Gastroesophageal sphincter (tissue), 4 donors: ENCODE measurements at regions not wholly inside any gene's neighbourhood (a gene's known extent, or its start where the extent isn't known, plus 50 kb on each side); places are given as distances from the start of the nearest gene placed in this dataset.

Experiments
- ATAC-seq: fragments of 150-250 bp; one replicate; pipeline ENCODE4 v1.9.1; 2016; ENCODE audit warnings: mild to moderate bottlenecking, moderate library complexity
- H3K27ac ChIP-seq, 4 donors: fragments of 200-600 bp; sonication (generic) in 3 of 4; 1 replicate in 3 of 4; 2 replicates in 1 of 4; pipeline ENCODE4 v1.5.1; 2016 to 2019
- H3K27me3 ChIP-seq: fragments of 200-600 bp; sonication (generic); one replicate; pipeline ENCODE4 v1.5.1; 2019
- H3K36me3 ChIP-seq, 2 donors: fragments of 200-600 bp; sonication (generic); one replicate each; pipeline ENCODE4 v1.5.1; 2019; ENCODE audit warnings: control low read depth in 1 of 2
- H3K4me1 ChIP-seq, 3 donors: fragments of 200-600 bp; sonication (generic); 1 replicate in 2 of 3; 2 replicates in 1 of 3; pipeline ENCODE4 v1.5.1; 2016 to 2019; ENCODE audit warnings: control low read depth in 2 of 3
- H3K4me3 ChIP-seq, 2 donors: fragments of 200-600 bp; sonication (generic); one replicate each; pipeline ENCODE4 v1.5.1; 2019; ENCODE audit warnings: mild to moderate bottlenecking in 1 of 2, moderate library complexity in 1 of 2
- H3K9me3 ChIP-seq, 3 donors: fragments of 200-600 bp; sonication (generic); one replicate each; pipeline ENCODE4 v1.5.1; 2017 to 2019; ENCODE audit warnings: control low read depth in 2 of 3
- EP300 ChIP-seq: sonication (generic); formaldehyde crosslinking; IDR thresholded peaks from one replicate; pipeline ENCODE4 v1.6.1; 2017; ENCODE audit warnings: antibody characterized with exemption, mild to moderate bottlenecking
- POLR2A ChIP-seq, 2 donors: fragments of 450-650 bp; IDR thresholded peaks; one replicate each; pipeline ENCODE4 v1.6.1; 2017; ENCODE audit warnings: antibody characterized with exemption in 2 of 2, mild to moderate bottlenecking in 2 of 2, moderate library complexity in 1 of 2
- POLR2AphosphoS5 ChIP-seq: sonication (generic); formaldehyde crosslinking; IDR thresholded peaks from one replicate; pipeline ENCODE4 v1.6.1; 2017; ENCODE audit warnings: antibody characterized with exemption
- WGBS, 2 donors: methylation state at CpG; one replicate each; pipeline ENCODE4 v1.1.5; 2018; ENCODE audit warnings: low coverage in 1 of 2; 5-methylcytosine and 5-hydroxymethylcytosine counted together
- TF ChIP-seq, protein P1 (sequence below), 4 experiments: fragments of 200-600 bp in 2 of 4; fragments of 450-650 bp in 2 of 4; sonication (generic) in 1 of 4; IDR thresholded peaks; one replicate each; pipeline ENCODE4 v1.5.1; 2017 to 2019; ENCODE audit warnings: antibody characterized with exemption in 4 of 4, mild to moderate bottlenecking in 2 of 4, moderate library complexity in 2 of 4

DNA sequence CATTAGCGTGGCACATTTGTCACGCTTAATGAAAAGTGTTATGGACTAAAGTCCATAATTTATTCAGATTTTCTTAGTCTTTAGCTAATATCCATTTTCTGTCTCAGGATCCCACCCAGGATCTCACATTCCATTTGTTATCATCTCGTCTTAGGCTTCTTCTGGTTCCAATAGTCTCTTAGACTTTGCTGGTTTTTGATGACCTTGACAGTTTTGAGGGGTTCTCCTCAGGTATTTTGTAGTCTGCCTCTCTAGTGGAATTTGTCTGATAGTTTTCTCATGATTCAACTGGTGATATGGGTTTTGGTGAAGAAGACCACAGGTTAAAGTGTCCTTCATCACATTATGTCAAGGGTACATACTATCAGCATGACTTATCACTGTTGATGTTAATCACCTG, 66.0 kb upstream of the GPR26 start:
- H3K27ac ChIP-seq: no peak overlapping the region
- no peak overlapping the region for H3K4me3 ChIP-seq
- no peak for ATAC-seq
- WGBS, 2 donors: 77 to 83% methylated on average over 3 of the region's 3 CpGs
- peaks cover 13% of the 10 kb centered on the region for H3K27me3 ChIP-seq
- no peaks in the 10 kb centered on the region for H3K4me1 ChIP-seq
- H3K36me3 ChIP-seq: no peaks in the 10 kb centered on the region
- TF ChIP-seq, protein P1, sequence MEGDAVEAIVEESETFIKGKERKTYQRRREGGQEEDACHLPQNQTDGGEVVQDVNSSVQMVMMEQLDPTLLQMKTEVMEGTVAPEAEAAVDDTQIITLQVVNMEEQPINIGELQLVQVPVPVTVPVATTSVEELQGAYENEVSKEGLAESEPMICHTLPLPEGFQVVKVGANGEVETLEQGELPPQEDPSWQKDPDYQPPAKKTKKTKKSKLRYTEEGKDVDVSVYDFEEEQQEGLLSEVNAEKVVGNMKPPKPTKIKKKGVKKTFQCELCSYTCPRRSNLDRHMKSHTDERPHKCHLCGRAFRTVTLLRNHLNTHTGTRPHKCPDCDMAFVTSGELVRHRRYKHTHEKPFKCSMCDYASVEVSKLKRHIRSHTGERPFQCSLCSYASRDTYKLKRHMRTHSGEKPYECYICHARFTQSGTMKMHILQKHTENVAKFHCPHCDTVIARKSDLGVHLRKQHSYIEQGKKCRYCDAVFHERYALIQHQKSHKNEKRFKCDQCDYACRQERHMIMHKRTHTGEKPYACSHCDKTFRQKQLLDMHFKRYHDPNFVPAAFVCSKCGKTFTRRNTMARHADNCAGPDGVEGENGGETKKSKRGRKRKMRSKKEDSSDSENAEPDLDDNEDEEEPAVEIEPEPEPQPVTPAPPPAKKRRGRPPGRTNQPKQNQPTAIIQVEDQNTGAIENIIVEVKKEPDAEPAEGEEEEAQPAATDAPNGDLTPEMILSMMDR (IDR thresholded peaks at IDR 0.05): no peak
- TF ChIP-seq POLR2A (IDR thresholded peaks at IDR 0.05): no peak
- TF ChIP-seq EP300: no peak
- TF ChIP-seq POLR2AphosphoS5: no peak
- peaks cover 0 to 10% (median 0%) of the 10 kb centered on the region in 3 donors for H3K9me3 ChIP-seq

DNA sequence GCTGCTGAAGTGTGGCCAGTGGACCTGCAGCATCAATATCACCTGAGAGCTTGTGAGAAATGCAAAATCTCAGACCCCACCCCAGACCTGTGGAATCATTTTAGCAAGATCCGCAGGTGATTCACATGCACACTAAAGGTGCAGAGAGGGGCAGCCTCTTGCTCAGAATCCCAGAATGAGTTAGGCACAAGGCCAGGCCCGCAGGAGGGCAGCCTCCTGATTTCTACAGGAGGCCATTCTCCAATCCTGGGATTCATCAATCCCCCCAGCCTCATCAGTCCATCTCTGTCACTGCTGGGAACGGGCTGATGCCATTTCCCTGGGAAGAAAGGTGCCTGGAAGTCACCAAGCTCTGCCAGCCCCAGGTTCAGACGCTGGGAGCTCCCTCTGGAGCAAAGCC, 63.0 kb upstream of the GPR26 start:
- 39 to 80% methylated on average over 1 to 3 of the region's 4 CpGs for WGBS, 2 donors
- no peak overlapping the region for H3K4me3 ChIP-seq
- H3K9me3 ChIP-seq: peaks cover 0 to 10% (median 0%) of the 10 kb centered on the region in 3 donors
- H3K27me3 ChIP-seq: peaks cover 30% of the 10 kb centered on the region
- H3K4me1 ChIP-seq: no peaks in the 10 kb centered on the region
- no peak for ATAC-seq
- no peak for TF ChIP-seq POLR2A (IDR thresholded peaks at IDR 0.05)
- TF ChIP-seq POLR2AphosphoS5: no peak
- TF ChIP-seq, protein P1 (IDR thresholded peaks at IDR 0.05): no peak
- TF ChIP-seq EP300: no peak
- H3K27ac ChIP-seq: no peak overlapping the region
- H3K36me3 ChIP-seq: no peaks in the 10 kb centered on the region

DNA sequence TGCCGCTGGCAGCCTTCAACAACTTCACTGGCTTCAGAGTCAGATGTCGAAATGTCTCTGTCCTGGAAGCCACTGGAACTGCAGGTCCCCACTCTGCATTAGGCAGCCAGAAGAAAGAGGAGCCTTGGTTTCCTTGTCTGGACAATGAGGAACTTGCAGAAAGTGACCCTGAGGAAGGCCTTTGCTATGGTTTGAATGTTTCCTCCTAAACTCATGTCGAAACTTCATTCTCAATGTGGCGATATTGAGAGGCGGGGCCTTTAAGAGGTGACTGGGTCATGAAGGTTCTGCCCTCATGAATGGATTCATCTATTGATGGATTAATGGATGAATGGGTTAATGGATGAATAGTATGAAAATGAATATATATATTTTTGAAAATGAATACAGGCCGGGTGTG, 61.6 kb upstream of the GPR26 start:
- WGBS, 2 donors: 64% methylated on average over 4 of the region's 6 CpGs; no CpG with 5 or more reads in 1 of the 2 donors
- no peak for ATAC-seq
- Histone ChIP-seq H3K36me3 (no peaks in the 10 kb centered on the region), H3K27ac (no peak overlapping the region), H3K27me3 (peaks cover 37% of the 10 kb centered on the region), H3K9me3 (peaks cover 0 to 10% (median 0%) of the 10 kb centered on the region in 3 donors), H3K4me1 (no peaks in the 10 kb centered on the region), H3K4me3 (no peak overlapping the region)
- TF ChIP-seq EP300 (no peak), POLR2AphosphoS5 (no peak), POLR2A (IDR thresholded peaks at IDR 0.05) (no peak)
- TF ChIP-seq, protein P1 (IDR thresholded peaks at IDR 0.05): no peak

DNA sequence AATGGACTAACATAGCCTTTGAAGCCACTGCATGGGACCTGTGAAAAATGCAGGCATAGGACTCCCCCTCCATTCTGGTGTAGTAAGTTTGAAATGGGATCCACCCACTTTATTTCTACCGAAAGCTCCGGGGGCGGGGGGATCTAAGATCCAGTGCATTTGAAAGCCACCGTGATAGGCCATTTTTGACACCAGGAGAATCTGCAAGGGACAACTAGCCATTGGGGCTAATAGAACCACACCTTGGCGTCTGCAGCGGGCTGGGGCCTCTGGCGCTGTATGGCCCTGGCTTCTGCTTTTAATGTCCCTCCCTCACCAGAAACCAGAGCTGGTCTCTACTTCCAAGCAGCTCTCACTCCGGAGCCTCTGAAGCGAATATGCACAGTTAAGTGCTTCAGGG, 60.1 kb upstream of the GPR26 start:
- TF ChIP-seq, protein P1 (IDR thresholded peaks at IDR 0.05): no peak
- no peak for TF ChIP-seq EP300
- H3K4me1 ChIP-seq: no peaks in the 10 kb centered on the region
- no peak overlapping the region for H3K4me3 ChIP-seq
- ATAC-seq: no peak
- WGBS, 2 donors: 72 to 78% methylated on average over 5 to 7 of the region's 9 CpGs
- peaks cover 44% of the 10 kb centered on the region for H3K27me3 ChIP-seq
- no peaks in the 10 kb centered on the region for H3K36me3 ChIP-seq
- no peak overlapping the region for H3K27ac ChIP-seq
- peaks cover 0 to 6% (median 0%) of the 10 kb centered on the region in 3 donors for H3K9me3 ChIP-seq

DNA sequence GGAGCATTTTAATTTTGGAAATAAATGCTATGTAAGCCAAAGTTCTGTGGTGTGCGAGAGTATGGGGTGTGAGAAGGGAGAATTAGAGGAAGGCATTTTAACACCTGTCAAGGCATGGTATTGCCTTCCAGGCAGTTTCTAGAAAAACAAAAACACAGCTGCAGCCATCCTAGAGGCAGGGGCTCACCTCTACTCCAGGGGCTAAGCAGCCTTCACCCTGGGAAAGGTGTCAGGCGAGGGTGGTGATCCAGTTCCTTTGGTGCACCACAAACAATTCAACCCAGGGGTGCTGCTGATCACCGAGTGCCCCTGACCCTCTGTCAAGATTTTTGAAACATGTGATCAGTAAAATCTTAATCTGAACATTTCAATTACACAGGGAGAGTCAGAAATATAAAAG, 59.2 kb upstream of the GPR26 start:
- Histone ChIP-seq H3K27me3 (peaks cover 51% of the 10 kb centered on the region), H3K27ac (no peak overlapping the region), H3K9me3 (no peaks in the 10 kb centered on the region), H3K4me3 (no peak overlapping the region), H3K4me1 (no peaks in the 10 kb centered on the region), H3K36me3 (no peaks in the 10 kb centered on the region)
- TF ChIP-seq, protein P1 (IDR thresholded peaks at IDR 0.05): no peak
- no peak for ATAC-seq
- 11 to 19% methylated on average over 3 of the region's 3 CpGs for WGBS, 2 donors
